ENCODE measurements at regions not wholly inside any gene's neighbourhood (a gene's known extent, or its start where the extent isn't known, plus 50 kb on each side); places are given as distances from the start of the nearest gene placed in this dataset.

GRCh38 chr7:145020454-145020853 lies 184.6 kb upstream of the TPK1 start:
- Histone ChIP-seq H3K36me3 (no peaks in the 10 kb centered on the region), H3K27me3 (ENCODE audit: insufficient read depth, low read depth, severe bottlenecking) (no peaks in the 10 kb centered on the region), H3K27ac (no peak overlapping the region), H3K4me3 (ENCODE audit: low read depth, low read length) (no peak overlapping the region), H3K9me3 (ENCODE audit: severe bottlenecking) (no peaks in the 10 kb centered on the region)
- no peak for DNase-seq
- no peak for TF ChIP-seq CTCF (IDR thresholded peaks at IDR 0.05; ENCODE audit: low read depth, low read length)

- Histone ChIP-seq H3K9me3 (ENCODE audit: severe bottlenecking) (no peaks in the 10 kb centered on the region), H3K4me3 (ENCODE audit: low read depth, low read length) (no peak overlapping the region), H3K27ac (no peak overlapping the region), H3K36me3 (no peaks in the 10 kb centered on the region), H3K27me3 (ENCODE audit: insufficient read depth, low read depth, severe bottlenecking) (no peaks in the 10 kb centered on the region)
- TF ChIP-seq CTCF (IDR thresholded peaks at IDR 0.05; ENCODE audit: low read depth, low read length): no peak
- DNase-seq: no peak
Measured at GRCh38 chr7:145016068-145016467, 180.2 kb upstream of the TPK1 start.

GRCh38 chr7:145009876-145010275 lies 174.0 kb upstream of the TPK1 start:
- H3K9me3 ChIP-seq (ENCODE audit: severe bottlenecking): no peaks in the 10 kb centered on the region
- no peak for TF ChIP-seq CTCF (IDR thresholded peaks at IDR 0.05; ENCODE audit: low read depth, low read length)
- no peak overlapping the region for H3K4me3 ChIP-seq (ENCODE audit: low read depth, low read length)
- DNase-seq: no peak
- H3K27ac ChIP-seq: no peak overlapping the region
- no peaks in the 10 kb centered on the region for H3K27me3 ChIP-seq (ENCODE audit: insufficient read depth, low read depth, severe bottlenecking)
- no peaks in the 10 kb centered on the region for H3K36me3 ChIP-seq

GRCh38 chr7:145005601-145006000 lies 169.7 kb upstream of the TPK1 start:
- no peaks in the 10 kb centered on the region for H3K9me3 ChIP-seq (ENCODE audit: severe bottlenecking)

GRCh38 chr7:144997512-144997911 lies 161.7 kb upstream of the TPK1 start:
- H3K4me3 ChIP-seq (ENCODE audit: low read depth, low read length): no peak overlapping the region
- H3K27ac ChIP-seq: no peak overlapping the region
- H3K9me3 ChIP-seq (ENCODE audit: severe bottlenecking): peaks cover 2% of the 10 kb centered on the region
- no peaks in the 10 kb centered on the region for H3K27me3 ChIP-seq (ENCODE audit: insufficient read depth, low read depth, severe bottlenecking)
- H3K36me3 ChIP-seq: no peaks in the 10 kb centered on the region
- no peak for TF ChIP-seq CTCF (IDR thresholded peaks at IDR 0.05; ENCODE audit: low read depth, low read length)
- no peak for DNase-seq

More at GRCh38 chr7:145005601-145006000, 169.7 kb upstream of the TPK1 start:
- no peak for DNase-seq
- H3K36me3 ChIP-seq: no peaks in the 10 kb centered on the region
- H3K27ac ChIP-seq: no peak overlapping the region
- no peaks in the 10 kb centered on the region for H3K27me3 ChIP-seq (ENCODE audit: insufficient read depth, low read depth, severe bottlenecking)
- no peak for TF ChIP-seq CTCF (IDR thresholded peaks at IDR 0.05; ENCODE audit: low read depth, low read length)
- no peak overlapping the region for H3K4me3 ChIP-seq (ENCODE audit: low read depth, low read length)

GRCh38 chr7:144995495-144995894 lies 159.6 kb upstream of the TPK1 start:
- no peak for DNase-seq
- H3K27ac ChIP-seq: no peak overlapping the region
- TF ChIP-seq CTCF (IDR thresholded peaks at IDR 0.05; ENCODE audit: low read depth, low read length): no peak
- no peak overlapping the region for H3K4me3 ChIP-seq (ENCODE audit: low read depth, low read length)
- H3K27me3 ChIP-seq (ENCODE audit: insufficient read depth, low read depth, severe bottlenecking): no peaks in the 10 kb centered on the region
- H3K9me3 ChIP-seq (ENCODE audit: severe bottlenecking): peaks cover 2% of the 10 kb centered on the region
- H3K36me3 ChIP-seq: no peaks in the 10 kb centered on the region

All from WERI-Rb-1 (cell line).